GM13976 (cell line): ENCODE measurements at regions not wholly inside any gene's neighbourhood (a gene's known extent, or its start where the extent isn't known, plus 50 kb on each side); places are given as distances from the start of the nearest gene placed in this dataset.
"Not testable (repeated sequence)": the region's sequence is repeated elsewhere in the genome, so short reads cannot be mapped to it uniquely, and the experiment has no call there.

Source experiments
- DNase-seq: peaks from one replicate; pipeline ENCODE4 v3.0.0; 2012; ENCODE audit warnings: low spot score
- CTCF ChIP-seq: IDR thresholded peaks from 2 replicates; pipeline ENCODE4 v1.5.1; 2012; ENCODE audit warnings: borderline replicate concordance, mild to moderate bottlenecking; ENCODE audit not compliant: insufficient read depth; ENCODE audit errors: extremely low read depth, missing control alignments, control extremely low read depth
- in situ Hi-C: fragments of 300-500 bp; cut with MboI; formaldehyde crosslinking; loops from one replicate; pipeline ENCODE4 v1.12.0; 2022; ENCODE audit warnings: low sequenced_read_pairs, mixed read lengths, inconsistent platforms; ENCODE audit not compliant: unreplicated experiment

GRCh38 chr4:127506283-127506682 lies 126.5 kb upstream of the INTU start:
- no peak for TF ChIP-seq CTCF
- in situ Hi-C loops: no loop called here
- no peak for DNase-seq

GRCh38 chr4:127509155-127509554 lies 123.6 kb upstream of the INTU start:
- DNase-seq: no peak
- in situ Hi-C loops: no loop called here
- no peak for TF ChIP-seq CTCF

- in situ Hi-C loops, DNase-seq: not testable (repeated sequence)
These were observed 120.1 kb upstream of the INTU start for GRCh38 chr4:127512672-127513071.

- in situ Hi-C loops, DNase-seq: not testable (repeated sequence)
These were observed 117.5 kb upstream of the INTU start for GRCh38 chr4:127515259-127515658.

GRCh38 chr4:127518046-127518445 lies 114.7 kb upstream of the INTU start:
- in situ Hi-C loops: no loop called here
- DNase-seq: no peak
- TF ChIP-seq CTCF: no peak

- TF ChIP-seq CTCF: no peak
- in situ Hi-C loops: no loop called here
- no peak for DNase-seq
These were observed 111.3 kb upstream of the INTU start for GRCh38 chr4:127521463-127521862.

GRCh38 chr4:127523369-127523768 lies 109.4 kb upstream of the INTU start:
- no peak for DNase-seq
- no peak for TF ChIP-seq CTCF
- in situ Hi-C loops: no loop called here

GRCh38 chr4:127525608-127526007 lies 107.1 kb upstream of the INTU start:
- no peak for TF ChIP-seq CTCF
- no peak for DNase-seq
- in situ Hi-C loops: no loop called here
